Lower leg skin (tissue), 4 donors: ENCODE measurements at regions not wholly inside any gene's neighbourhood (a gene's known extent, or its start where the extent isn't known, plus 50 kb on each side); places are given as distances from the start of the nearest gene placed in this dataset.

Source experiments
- DNase-seq, 2 donors: peaks; one replicate each; pipeline ENCODE4 v3.0.0-alpha.2; 2019; ENCODE audit warnings: low spot score in 2 of 2
- H3K4me3 ChIP-seq: fragments of 200-600 bp; sonication (generic); 2 replicates; pipeline ENCODE4 v1.5.1; 2017; ENCODE audit warnings: mild to moderate bottlenecking, low read depth; ENCODE audit not compliant: poor library complexity, severe bottlenecking
- CTCF ChIP-seq, 3 donors: fragments of 450-650 bp; IDR thresholded peaks; one replicate each; pipeline ENCODE4 v1.5.1; 2016; ENCODE audit warnings: antibody characterized with exemption in 3 of 3, mild to moderate bottlenecking in 3 of 3, moderate library complexity in 2 of 3
- POLR2A ChIP-seq, 2 donors: fragments of 450-650 bp; IDR thresholded peaks; one replicate each; pipeline ENCODE4 v1.6.1; 2016 to 2017; ENCODE audit warnings: antibody characterized with exemption in 2 of 2, mild to moderate bottlenecking in 1 of 2, moderate library complexity in 1 of 2
- WGBS, 2 donors: methylation state at CpG; one replicate each; pipeline ENCODE4 v1.1.5; 2018; 5-methylcytosine and 5-hydroxymethylcytosine counted together
- intact Hi-C: fragments of 100-400 bp; cut with DNase I; formaldehyde crosslinking; loops from one replicate; pipeline ENCODE4 v1.15.0; 2023; ENCODE audit warnings: low total_unique reads

GRCh38 chr2:59259913-59260312 is 1018.8 kb upstream of the FANCL start:
- 73 to 79% methylated on average over 3 of the region's 3 CpGs for WGBS, 2 donors
- no peak overlapping the region for H3K4me3 ChIP-seq
- intact Hi-C loops = no loop called here
- DNase-seq = no peak
- TF ChIP-seq CTCF (IDR thresholded peaks at IDR 0.05) = no peak
- TF ChIP-seq POLR2A (IDR thresholded peaks at IDR 0.05) = no peak

- intact Hi-C loops = no loop called here
- WGBS, 2 donors = 82 to 83% methylated on average over 4 of the region's 4 CpGs
- TF ChIP-seq POLR2A (IDR thresholded peaks at IDR 0.05) = no peak
- no peak for TF ChIP-seq CTCF (IDR thresholded peaks at IDR 0.05)
- no peak for DNase-seq
- H3K4me3 ChIP-seq = no peak overlapping the region
Measured at GRCh38 chr2:59256290-59256689, 1015.2 kb upstream of the FANCL start.

- no peak overlapping the region for H3K4me3 ChIP-seq
- no peak for DNase-seq
- TF ChIP-seq CTCF (IDR thresholded peaks at IDR 0.05) (no peak), POLR2A (IDR thresholded peaks at IDR 0.05) (no peak)
- WGBS, 2 donors = 92 to 95% methylated on average over 1 of the region's 1 CpG
- intact Hi-C loops = no loop called here
Measured at GRCh38 chr2:59254279-59254678, 1013.2 kb upstream of the FANCL start.

GRCh38 chr2:59250307-59250677 is 1009.2 kb upstream of the FANCL start:
- no peak for DNase-seq
- WGBS, 2 donors = 18 to 30% methylated on average over 1 of the region's 1 CpG
- TF ChIP-seq CTCF (IDR thresholded peaks at IDR 0.05) = no peak
- no peak for TF ChIP-seq POLR2A (IDR thresholded peaks at IDR 0.05)
- intact Hi-C loops = no loop called here
- no peak overlapping the region for H3K4me3 ChIP-seq

GRCh38 chr2:59249441-59250306 is 1008.5 kb upstream of the FANCL start:
- DNase-seq = no peak
- H3K4me3 ChIP-seq = no peak overlapping the region
- intact Hi-C loops = no loop called here
- TF ChIP-seq POLR2A (IDR thresholded peaks at IDR 0.05) = no peak
- TF ChIP-seq CTCF (IDR thresholded peaks at IDR 0.05) = no peak
- 58 to 64% methylated on average over 23 of the region's 23 CpGs for WGBS, 2 donors

- no peak for DNase-seq
- TF ChIP-seq CTCF (IDR thresholded peaks at IDR 0.05) = no peak
- no peak for TF ChIP-seq POLR2A (IDR thresholded peaks at IDR 0.05)
- intact Hi-C loops = no loop called here
- no peak overlapping the region for H3K4me3 ChIP-seq
- 48 to 51% methylated on average over 4 of the region's 4 CpGs for WGBS, 2 donors
Measured at GRCh38 chr2:59239146-59239545, 998.0 kb upstream of the FANCL start.
